Endothelial cell of umbilical vein (primary cell): ENCODE measurements at regions not wholly inside any gene's neighbourhood (a gene's known extent, or its start where the extent isn't known, plus 50 kb on each side); places are given as distances from the start of the nearest gene placed in this dataset.

Experiments used
- BruUV-seq: library from RNA; stranded (reverse); fragments of 400-500 nt; replicated peaks from 2 replicates; lab custom pipeline; 2021; lab: Mats Ljungman, UMichigan
- CTCF ChIA-PET: fragments of 300-600, 350-600 bp; sonication (Branson Sonifier 250); formaldehyde crosslinking; loops from one replicate; lab custom pipeline; 2021; ENCODE audit warnings: antibody characterized with exemption, inconsistent platforms; lab: Charles Lee
- POLR2A ChIA-PET: fragments of 300-600, 350-600 bp; sonication (Branson Sonifier 250); formaldehyde crosslinking; loops from one replicate; lab custom pipeline; 2021; ENCODE audit warnings: antibody characterized with exemption, inconsistent platforms; lab: Charles Lee
- DNase-seq: peaks from one replicate; pipeline ENCODE4 v3.0.0-alpha.2; 2011; ENCODE audit warnings: low read depth, low spot score
- FAIRE-seq: peaks from 2 replicates; lab custom pipeline; 2011; peaks lifted over from hg19 to GRCh38; lab: Jason Lieb, UNC
- H2AFZ ChIP-seq: 2 replicates; pipeline ENCODE4 v1.6.0; 2012; ENCODE audit warnings: low read depth, low read length, control low read depth, inconsistent platforms
- H3K27ac ChIP-seq: 2 replicates; pipeline ENCODE4 v1.5.1; 2011; ENCODE audit warnings: low read depth, mild to moderate bottlenecking, control low read depth, low read length, moderate library complexity; ENCODE audit not compliant: insufficient read depth
- H3K27me3 ChIP-seq, 2 experiments: 2 replicates each; pipeline versions ENCODE4 v1.6.0 to v1.6.1; 2011; ENCODE audit warnings: low read length in 2 of 2, mixed read lengths in 1 of 2; ENCODE audit not compliant: control insufficient read depth in 2 of 2, insufficient read depth in 2 of 2
- H3K36me3 ChIP-seq, 2 experiments: 2 replicates in 1 of 2; 3 replicates in 1 of 2; pipeline ENCODE4 v1.5.1; 2011; ENCODE audit warnings: low read length in 2 of 2, mild to moderate bottlenecking in 1 of 2, moderate library complexity in 1 of 2; ENCODE audit not compliant: control insufficient read depth in 2 of 2, insufficient read depth in 2 of 2; ENCODE audit errors: extremely low read depth in 1 of 2
- H3K4me1 ChIP-seq: 3 replicates; pipeline ENCODE4 v1.5.1; 2011; ENCODE audit warnings: mild to moderate bottlenecking, low read length; ENCODE audit not compliant: control insufficient read depth, insufficient read depth; ENCODE audit errors: extremely low read depth
- H3K4me2 ChIP-seq: 2 replicates; pipeline ENCODE4 v1.6.1; 2011; ENCODE audit warnings: low read length, control low read depth, mixed read lengths; ENCODE audit not compliant: insufficient read depth
- H3K4me3 ChIP-seq, 3 experiments: fragments of 200-600 bp in 1 of 3; sonication (generic), shearing (Covaris generic) in 1 of 3; replicated peaks in 1 of 3; 2 replicates each; pipeline ENCODE4 v1.5.1; 2011 to 2016; ENCODE audit warnings: control low read depth in 3 of 3, low read length in 3 of 3, mild to moderate bottlenecking in 2 of 3, inconsistent platforms in 1 of 3, low read depth in 1 of 3, moderate library complexity in 1 of 3; ENCODE audit not compliant: insufficient read depth in 1 of 3
- H3K79me2 ChIP-seq: 2 replicates; pipeline ENCODE4 v1.6.0; 2012; ENCODE audit warnings: low read length, inconsistent platforms; ENCODE audit not compliant: control insufficient read depth, insufficient read depth
- H3K9ac ChIP-seq: replicated peaks from 2 replicates; pipeline ENCODE3; 2011; ENCODE audit warnings: low read length, control low read depth; ENCODE audit not compliant: insufficient read depth; ENCODE audit errors: extremely low read depth
- H3K9me1 ChIP-seq: replicated peaks from 3 replicates; pipeline ENCODE4 v1.6.0; 2011; ENCODE audit warnings: mild to moderate bottlenecking, low read length; ENCODE audit not compliant: control insufficient read depth, insufficient read depth; ENCODE audit errors: extremely low read depth
- H3K9me3 ChIP-seq: replicated peaks from 2 replicates; pipeline ENCODE4 v1.5.1; 2012; ENCODE audit warnings: low read length, inconsistent platforms; ENCODE audit not compliant: control insufficient read depth, insufficient read depth
- H4K20me1 ChIP-seq: replicated peaks from 2 replicates; pipeline ENCODE3; 2011; ENCODE audit warnings: mild to moderate bottlenecking, low read length; ENCODE audit not compliant: control insufficient read depth, insufficient read depth; ENCODE audit errors: extremely low read depth
- CTCF ChIP-seq, 2 donors: IDR thresholded peaks; 1 replicate in 1 of 2; 2 replicates in 1 of 2; pipeline ENCODE4 v1.5.1; 2011; ENCODE audit warnings: low read length in 2 of 2, mild to moderate bottlenecking in 2 of 2, moderate library complexity in 2 of 2, control low read depth in 1 of 2, inconsistent platforms in 1 of 2, low read depth in 1 of 2; ENCODE audit not compliant: insufficient read depth in 1 of 2; ENCODE audit errors: extremely low read depth in 1 of 2
- EZH2 ChIP-seq: IDR thresholded peaks from 2 replicates; pipeline ENCODE4 v1.6.1; 2012; ENCODE audit warnings: borderline replicate concordance, low read depth, mild to moderate bottlenecking, moderate library complexity, low read length, inconsistent platforms; ENCODE audit not compliant: severe bottlenecking
- FOS ChIP-seq: IDR thresholded peaks from 2 replicates; pipeline ENCODE4 v1.6.1; 2011; ENCODE audit warnings: mild to moderate bottlenecking, low read length, moderate library complexity, borderline replicate concordance; ENCODE audit not compliant: insufficient read depth
- GATA2 ChIP-seq: IDR thresholded peaks from 2 replicates; pipeline ENCODE4 v1.7.0; 2011; ENCODE audit warnings: low read depth, mild to moderate bottlenecking, moderate library complexity, mixed read lengths, low read length; ENCODE audit not compliant: insufficient read length, insufficient read depth
- JUN ChIP-seq: IDR thresholded peaks from 2 replicates; pipeline ENCODE4 v1.6.1; 2011; ENCODE audit warnings: borderline replicate concordance, low read depth; ENCODE audit not compliant: insufficient read length, insufficient read depth
- MYC ChIP-seq: IDR thresholded peaks from one replicate; pipeline ENCODE4 v1.6.1; 2011; ENCODE audit warnings: mild to moderate bottlenecking, low read depth, low read length
- POLR2A ChIP-seq: IDR thresholded peaks from 2 replicates; pipeline ENCODE4 v1.6.1; 2012; ENCODE audit warnings: low read depth, mild to moderate bottlenecking, control low read depth, low read length
- POLR2AphosphoS5 ChIP-seq: IDR thresholded peaks from 2 replicates; pipeline ENCODE4 v1.6.1; 2012; ENCODE audit warnings: low read depth, mild to moderate bottlenecking, control low read depth, low read length, moderate library complexity; ENCODE audit not compliant: insufficient read depth
- dilution Hi-C: fragments of 300-500 bp; cut with MboI; formaldehyde crosslinking; loops from one replicate; pipeline ENCODE4 v1.15.0; 2019; ENCODE audit warnings: low sequenced_read_pairs; ENCODE audit not compliant: extremely low pct_ligation_motif_present
- intact Hi-C: fragments of 100-400 bp; cut with micrococcal nuclease; formaldehyde crosslinking; loops from one replicate; pipeline ENCODE4 v1.10.0; 2022
- TF ChIP-seq, protein P1 (sequence below): IDR thresholded peaks from 2 replicates; pipeline ENCODE4 v1.6.1; 2011; ENCODE audit not compliant: insufficient read depth, insufficient read length

- no peaks in the 10 kb centered on the region for H3K27me3 ChIP-seq
- no peak overlapping the region for H3K4me2 ChIP-seq
- no peak for DNase-seq
- intact Hi-C loops (loop anchor here (5.0 kb wide), 2 partner anchors 162 to 563 kb away; partner anchors contain the start of gene IL12A), dilution Hi-C loops (no loop called here)
- no peaks in the 10 kb centered on the region for H3K9me1 ChIP-seq
- no peak overlapping the region for H3K4me3 ChIP-seq
- H3K4me1 ChIP-seq: peaks cover 34% of the 10 kb centered on the region
- BruUV-seq: no TSS peak
- ChIA-PET CTCF (interaction anchor here (0.9 to 10.5 kb wide), 6 partner anchors 26 to 179 kb away, joined by 3 to 201 read pairs (median 58); partner anchors contain the start of gene IL12A), POLR2A (interaction anchor here (0.7 to 1.3 kb wide), 2 partner anchors 28 to 29 kb away, joined by 3 to 5 read pairs; no protein-coding TSS in a partner anchor)
- peaks cover 52% of the 10 kb centered on the region for H3K79me2 ChIP-seq
- no peaks in the 10 kb centered on the region for H3K9me3 ChIP-seq
- FAIRE-seq: no peak
- H2AFZ ChIP-seq: no peak overlapping the region
- H3K36me3 ChIP-seq: no peaks in the 10 kb centered on the region
- no peak overlapping the region for H3K9ac ChIP-seq
- no peak for TF ChIP-seq POLR2AphosphoS5
- no peak for TF ChIP-seq JUN
- no peak for TF ChIP-seq POLR2A
- TF ChIP-seq EZH2: no peak
- no peak for TF ChIP-seq FOS
- TF ChIP-seq MYC: no peak
- TF ChIP-seq GATA2: no peak
- TF ChIP-seq, protein P1, sequence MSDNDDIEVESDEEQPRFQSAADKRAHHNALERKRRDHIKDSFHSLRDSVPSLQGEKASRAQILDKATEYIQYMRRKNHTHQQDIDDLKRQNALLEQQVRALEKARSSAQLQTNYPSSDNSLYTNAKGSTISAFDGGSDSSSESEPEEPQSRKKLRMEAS: no peak
- no peak for TF ChIP-seq CTCF (IDR thresholded peaks at IDR 0.05; ENCODE audit: extremely low read depth in 1 of 2, insufficient read depth in 1 of 2, low read depth in 1 of 2, low read length in 2 of 2)
- no peak overlapping the region for H3K27ac ChIP-seq
- no peaks in the 10 kb centered on the region for H4K20me1 ChIP-seq
These were observed 163.3 kb upstream of the IL12A start for GRCh38 chr3:159825216-159825854.
